ENCODE measurements at regions not wholly inside any gene's neighbourhood (a gene's known extent, or its start where the extent isn't known, plus 50 kb on each side); places are given as distances from the start of the nearest gene placed in this dataset.

GRCh38 chr6:27830600-27831433 is 81.4 kb downstream of the OR2B2 start (continued):
- TF ChIP-seq HMGXB4 (CRISPR knock-in tag; IDR thresholded peaks at IDR 0.05; ENCODE audit: borderline replicate concordance in 1 of 2, low read depth in 1 of 2) (peak; percentile 54 to 64), ZNF234 (CRISPR knock-in tag; conservative IDR thresholded peaks at IDR 0.05) (0 out of 2 replicates have a peak, but pooled peaks have one; percentile 58), ZKSCAN8 (CRISPR knock-in tag; IDR thresholded peaks at IDR 0.05; ENCODE audit: borderline replicate concordance) (0 out of 2 replicates have a peak, but pooled peaks have one; percentile 43), ZNF430 (CRISPR knock-in tag; IDR thresholded peaks at IDR 0.05) (0 out of 2 replicates have a peak, but pooled peaks have one; percentile 39), SNAPC4 (CRISPR knock-in tag; IDR thresholded peaks at IDR 0.05) (peak; percentile 72; the same call in 1 of the 2 replicates), HHEX (CRISPR knock-in tag; IDR thresholded peaks at IDR 0.05) (0 out of 2 replicates have a peak, but pooled peaks have one; percentile 3), AHR (CRISPR knock-in tag; IDR thresholded peaks at IDR 0.05) (0 out of 2 replicates have a peak, but pooled peaks have one; percentile 15), ZNF329 (CRISPR knock-in tag; IDR thresholded peaks at IDR 0.05; ENCODE audit: low read depth) (0 out of 2 replicates have a peak, but pooled peaks have one; percentile 43), FOXO4 (CRISPR knock-in tag; conservative IDR thresholded peaks at IDR 0.05) (0 out of 2 replicates have a peak, but pooled peaks have one; percentile 95), ZFX (CRISPR knock-in tag; IDR thresholded peaks at IDR 0.05; ENCODE audit: low read depth) (peak; percentile 54), NR0B2 (CRISPR knock-in tag; IDR thresholded peaks at IDR 0.05) (0 out of 2 replicates have a peak, but pooled peaks have one; percentile 30), ZNF501 (CRISPR knock-in tag; IDR thresholded peaks at IDR 0.05) (peak; percentile 84)

All from HepG2 (cell line).